HEK293 (cell line): ENCODE measurements at regions not wholly inside any gene's neighbourhood (a gene's known extent, or its start where the extent isn't known, plus 50 kb on each side); places are given as distances from the start of the nearest gene placed in this dataset.

ENCODE experiments used
- CTCF ChIA-PET: fragments of 350-600 bp; formaldehyde crosslinking; extraction: SDS; loops from one replicate; lab custom pipeline; 2021; ENCODE audit warnings: antibody characterized with exemption; lab: Yijun Ruan, JAX
- POLR2A ChIA-PET: fragments of 300-600 bp; formaldehyde crosslinking; extraction: SDS; loops from one replicate; lab custom pipeline; 2020; ENCODE audit warnings: antibody characterized with exemption, inconsistent platforms; lab: Yijun Ruan, JAX
- H3K27ac ChIP-seq: fragments of 200-500 bp; sonication (Bioruptor generic); 2 replicates; pipeline ENCODE4 v1.5.1; 2014; ENCODE audit warnings: low read depth, low read length, control low read depth, inconsistent platforms; ENCODE audit errors: extremely low read depth
- H3K36me3 ChIP-seq, 2 experiments: fragments of 200-500 bp in 1 of 2; sonication (Bioruptor generic) in 1 of 2; 1 replicate in 1 of 2; 2 replicates in 1 of 2; pipeline ENCODE4 v1.5.1; 2014 to 2017; ENCODE audit warnings: inconsistent platforms in 2 of 2, low read length in 2 of 2; ENCODE audit not compliant: control insufficient read depth in 2 of 2, insufficient read depth in 1 of 2
- H3K4me1 ChIP-seq: fragments of 200-500 bp; sonication (Bioruptor generic); 2 replicates; pipeline ENCODE4 v1.5.1; 2014; ENCODE audit warnings: mild to moderate bottlenecking, low read length, inconsistent platforms; ENCODE audit not compliant: control insufficient read depth, insufficient read depth
- H3K4me3 ChIP-seq: 2 replicates; pipeline ENCODE4 v1.5.1; 2011; ENCODE audit warnings: low read depth, mild to moderate bottlenecking, control low read depth, low read length, moderate library complexity
- H3K9me3 ChIP-seq: fragments of 200-500 bp; sonication (Bioruptor generic); 2 replicates; pipeline ENCODE4 v1.5.1; 2014; ENCODE audit warnings: low read depth, low read length, inconsistent platforms; ENCODE audit not compliant: control insufficient read depth, insufficient read depth
- GLI4 ChIP-seq: fragments of 450-650 bp; formaldehyde crosslinking; IDR thresholded peaks from 2 replicates; pipeline ENCODE4 v1.5.1; 2016; ENCODE audit warnings: missing biosample characterization, missing genetic modification characterization
- MEIS1 ChIP-seq: sonication (generic); formaldehyde crosslinking; IDR thresholded peaks from 2 replicates; pipeline ENCODE4 v1.8.1; 2022; ENCODE audit warnings: missing genetic modification reagents, mild to moderate bottlenecking, borderline replicate concordance
- PRDM1 ChIP-seq: fragments of 450-650 bp; formaldehyde crosslinking; IDR thresholded peaks from 2 replicates; pipeline ENCODE4; 2016; ENCODE audit warnings: missing biosample characterization, missing genetic modification characterization
- REPIN1 ChIP-seq: fragments of 450-650 bp; formaldehyde crosslinking; IDR thresholded peaks from 2 replicates; pipeline ENCODE4 v1.5.1; 2017; ENCODE audit warnings: missing biosample characterization, missing genetic modification characterization, low read depth
- ZIC2 ChIP-seq: fragments of 450-650 bp; formaldehyde crosslinking; IDR thresholded peaks from 2 replicates; pipeline ENCODE4 v1.5.1; 2016; ENCODE audit warnings: missing biosample characterization, missing genetic modification characterization
- ZNF10 ChIP-seq: fragments of 450-650 bp; formaldehyde crosslinking; IDR thresholded peaks from 2 replicates; pipeline ENCODE4 v1.5.1; 2017; ENCODE audit warnings: missing biosample characterization, missing genetic modification characterization
- ZNF214 ChIP-seq: fragments of 450-650 bp; formaldehyde crosslinking; IDR thresholded peaks from 2 replicates; pipeline ENCODE4 v1.5.1; 2017; ENCODE audit warnings: missing biosample characterization, mild to moderate bottlenecking, missing genetic modification characterization, borderline replicate concordance
- ZNF239 ChIP-seq: fragments of 450-650 bp; formaldehyde crosslinking; IDR thresholded peaks from 2 replicates; pipeline ENCODE4 v1.5.1; 2016; ENCODE audit warnings: missing biosample characterization, missing genetic modification characterization
- ZNF302 ChIP-seq: fragments of 450-650 bp; formaldehyde crosslinking; IDR thresholded peaks from 2 replicates; pipeline ENCODE4 v1.5.1; 2016; ENCODE audit warnings: missing biosample characterization, missing genetic modification characterization, low read depth
- ZNF548 ChIP-seq: fragments of 450-650 bp; formaldehyde crosslinking; IDR thresholded peaks from 2 replicates; pipeline ENCODE4 v1.5.1; 2016; ENCODE audit warnings: missing biosample characterization, missing genetic modification characterization
- ZNF558 ChIP-seq: fragments of 450-650 bp; formaldehyde crosslinking; IDR thresholded peaks from 2 replicates; pipeline ENCODE4 v1.5.1; 2016; ENCODE audit warnings: missing biosample characterization, missing genetic modification characterization
- ZNF600 ChIP-seq: fragments of 450-650 bp; formaldehyde crosslinking; IDR thresholded peaks from 2 replicates; pipeline ENCODE4 v1.5.1; 2016; ENCODE audit warnings: missing biosample characterization, missing genetic modification characterization
- ZSCAN30 ChIP-seq: fragments of 450-650 bp; IDR thresholded peaks from 2 replicates; pipeline ENCODE4 v1.5.1; 2018; ENCODE audit warnings: missing biosample characterization, mild to moderate bottlenecking, missing genetic modification characterization, moderate library complexity
- TF ChIP-seq, protein P1 (sequence below): IDR thresholded peaks from 2 replicates; pipeline ENCODE4 v1.6.1; 2011; ENCODE audit warnings: mild to moderate bottlenecking, low read depth, low read length, borderline replicate concordance
- TF ChIP-seq, protein P2 (sequence below): fragments of 450-650 bp; formaldehyde crosslinking; IDR thresholded peaks from 2 replicates; pipeline ENCODE4 v1.5.1; 2016; ENCODE audit warnings: missing biosample characterization, missing genetic modification characterization

GRCh38 chr14:106823552-106823951, 1297.2 kb downstream of the TMEM121 start (continued):
- TF ChIP-seq, protein P1, sequence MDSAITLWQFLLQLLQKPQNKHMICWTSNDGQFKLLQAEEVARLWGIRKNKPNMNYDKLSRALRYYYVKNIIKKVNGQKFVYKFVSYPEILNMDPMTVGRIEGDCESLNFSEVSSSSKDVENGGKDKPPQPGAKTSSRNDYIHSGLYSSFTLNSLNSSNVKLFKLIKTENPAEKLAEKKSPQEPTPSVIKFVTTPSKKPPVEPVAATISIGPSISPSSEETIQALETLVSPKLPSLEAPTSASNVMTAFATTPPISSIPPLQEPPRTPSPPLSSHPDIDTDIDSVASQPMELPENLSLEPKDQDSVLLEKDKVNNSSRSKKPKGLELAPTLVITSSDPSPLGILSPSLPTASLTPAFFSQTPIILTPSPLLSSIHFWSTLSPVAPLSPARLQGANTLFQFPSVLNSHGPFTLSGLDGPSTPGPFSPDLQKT: no peak
- TF ChIP-seq ZNF10: no peak
- TF ChIP-seq ZNF214 (tag by site-specific recombination): no peak
- no peak for TF ChIP-seq ZNF548 (tag by site-specific recombination)
- no peak for TF ChIP-seq ZNF302 (tag by site-specific recombination)
- no peak for TF ChIP-seq MEIS1 (CRISPR knock-in tag)
- no peak for TF ChIP-seq REPIN1
- TF ChIP-seq ZNF239: no peak

DNA sequence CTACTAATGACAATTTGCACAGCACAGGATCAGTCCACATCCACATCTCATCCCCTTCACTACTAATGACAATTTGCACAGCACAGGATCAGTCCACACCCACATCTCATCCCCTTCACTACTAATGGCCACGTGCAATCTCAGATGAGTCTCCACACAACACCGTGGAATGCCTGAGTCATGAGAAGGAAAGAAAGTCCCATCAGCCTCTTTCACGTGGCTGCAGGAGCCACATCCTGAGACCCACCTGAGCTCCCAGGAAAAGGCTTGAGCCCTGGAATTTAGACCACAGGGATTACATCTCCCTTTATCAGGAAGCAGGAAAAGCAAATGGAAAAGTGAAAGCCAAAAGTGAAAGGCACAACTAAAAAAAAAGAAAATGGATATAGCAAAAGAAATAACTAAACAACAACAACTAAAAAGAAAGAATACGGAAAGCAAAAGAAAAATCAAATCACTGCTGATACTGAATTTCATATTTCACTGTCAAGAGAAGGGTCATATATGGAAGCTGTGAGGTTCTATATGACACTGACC, 1300.5 kb downstream of the TMEM121 start:
- TF ChIP-seq ZNF558 (tag by site-specific recombination) (no peak), PRDM1 (tag by site-specific recombination) (peak; percentile 96)
- Histone ChIP-seq H3K4me1 (no peaks in the 10 kb centered on the region), H3K36me3 (no peaks in the 10 kb centered on the region), H3K9me3 (no peaks in the 10 kb centered on the region; the same call in 1 of the 2 replicates), H3K4me3 (no peak overlapping the region), H3K27ac (no peak overlapping the region)
- CTCF ChIA-PET: interaction anchor here (1.3 to 7.4 kb wide), 6 partner anchors 11 to 47 kb away, joined by 3 to 74 read pairs (median 6); no protein-coding TSS in a partner anchor
- POLR2A ChIA-PET: no interaction called here

DNA sequence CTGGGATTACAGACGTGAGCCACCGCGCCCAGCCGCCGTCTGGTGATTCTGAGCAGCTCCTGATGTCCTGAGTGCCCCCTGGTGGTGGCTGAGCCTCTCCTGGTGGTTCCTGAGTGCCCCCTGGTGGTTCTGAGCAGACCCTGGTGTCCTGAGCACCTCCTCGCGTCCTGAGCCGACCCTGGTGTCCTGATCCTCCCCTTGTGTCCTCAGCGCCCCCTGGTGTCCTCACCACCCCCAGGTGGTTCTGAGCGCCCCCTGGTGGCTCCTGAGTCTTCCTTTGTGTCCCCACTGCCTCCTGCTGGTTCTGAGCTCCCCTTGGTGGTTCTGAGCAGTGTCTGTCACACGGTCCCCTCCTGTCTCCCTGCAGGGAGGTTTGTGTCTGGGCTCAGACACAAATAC, 1304.9 kb downstream of the TMEM121 start:
- Histone ChIP-seq H3K27ac (no peak overlapping the region), H3K9me3 (no peaks in the 10 kb centered on the region; the same call in 1 of the 2 replicates), H3K4me1 (no peaks in the 10 kb centered on the region), H3K36me3 (no peaks in the 10 kb centered on the region), H3K4me3 (no peak overlapping the region)
- TF ChIP-seq, protein P2, sequence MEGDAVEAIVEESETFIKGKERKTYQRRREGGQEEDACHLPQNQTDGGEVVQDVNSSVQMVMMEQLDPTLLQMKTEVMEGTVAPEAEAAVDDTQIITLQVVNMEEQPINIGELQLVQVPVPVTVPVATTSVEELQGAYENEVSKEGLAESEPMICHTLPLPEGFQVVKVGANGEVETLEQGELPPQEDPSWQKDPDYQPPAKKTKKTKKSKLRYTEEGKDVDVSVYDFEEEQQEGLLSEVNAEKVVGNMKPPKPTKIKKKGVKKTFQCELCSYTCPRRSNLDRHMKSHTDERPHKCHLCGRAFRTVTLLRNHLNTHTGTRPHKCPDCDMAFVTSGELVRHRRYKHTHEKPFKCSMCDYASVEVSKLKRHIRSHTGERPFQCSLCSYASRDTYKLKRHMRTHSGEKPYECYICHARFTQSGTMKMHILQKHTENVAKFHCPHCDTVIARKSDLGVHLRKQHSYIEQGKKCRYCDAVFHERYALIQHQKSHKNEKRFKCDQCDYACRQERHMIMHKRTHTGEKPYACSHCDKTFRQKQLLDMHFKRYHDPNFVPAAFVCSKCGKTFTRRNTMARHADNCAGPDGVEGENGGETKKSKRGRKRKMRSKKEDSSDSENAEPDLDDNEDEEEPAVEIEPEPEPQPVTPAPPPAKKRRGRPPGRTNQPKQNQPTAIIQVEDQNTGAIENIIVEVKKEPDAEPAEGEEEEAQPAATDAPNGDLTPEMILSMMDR (tag by site-specific recombination): peak; percentile 80
- TF ChIP-seq GLI4 (tag by site-specific recombination) (no peak), ZIC2 (0 out of 2 replicates have a peak, but pooled peaks have one; percentile 8), ZSCAN30 (tag by site-specific recombination) (0 out of 2 replicates have a peak, but pooled peaks have one; percentile 11)
- CTCF ChIA-PET: interaction anchor here (0.6 to 7.4 kb wide), 36 partner anchors 9 to 516 kb away, joined by 3 to 74 read pairs (median 4); no protein-coding TSS in a partner anchor
- POLR2A ChIA-PET: no interaction called here

DNA sequence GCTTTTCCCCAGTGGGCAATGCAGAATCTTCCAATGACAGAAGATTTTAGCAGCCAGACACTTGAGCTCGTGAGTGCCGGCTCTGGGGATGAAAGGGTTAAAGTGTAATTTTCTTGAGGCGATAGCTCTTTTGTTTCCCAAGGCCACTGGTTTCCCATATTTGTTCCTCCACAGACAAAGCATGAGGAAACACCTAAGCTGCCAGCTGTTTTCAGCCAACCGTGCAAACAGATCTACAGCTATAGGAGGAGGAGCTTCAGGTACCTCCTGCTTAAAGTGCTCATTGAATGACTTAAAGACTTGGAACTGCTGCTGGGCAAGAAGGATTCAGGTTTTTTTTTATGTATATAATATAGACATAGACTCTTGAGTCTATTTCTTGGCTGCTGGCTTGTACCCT, 1311.5 kb downstream of the TMEM121 start:
- POLR2A ChIA-PET: no interaction called here

More for the DNA sequence above, 1311.5 kb downstream of the TMEM121 start:
- H3K4me3 ChIP-seq: no peak overlapping the region
- no peaks in the 10 kb centered on the region; the same call in 1 of the 2 replicates for H3K4me1 ChIP-seq
- CTCF ChIA-PET: interaction anchor here (1.0 to 17.6 kb wide), 6 partner anchors 10 to 420 kb away, joined by 3 to 261 read pairs (median 8); no protein-coding TSS in a partner anchor
- H3K9me3 ChIP-seq: no peaks in the 10 kb centered on the region; the same call in 1 of the 2 replicates
- no peaks in the 10 kb centered on the region for H3K36me3 ChIP-seq
- H3K27ac ChIP-seq: no peak overlapping the region
- TF ChIP-seq ZNF600 (tag by site-specific recombination) (no peak), ZIC2 (no peak)
